ENCODE measurements at regions not wholly inside any gene's neighbourhood (a gene's known extent, or its start where the extent isn't known, plus 50 kb on each side); places are given as distances from the start of the nearest gene placed in this dataset.

DNA sequence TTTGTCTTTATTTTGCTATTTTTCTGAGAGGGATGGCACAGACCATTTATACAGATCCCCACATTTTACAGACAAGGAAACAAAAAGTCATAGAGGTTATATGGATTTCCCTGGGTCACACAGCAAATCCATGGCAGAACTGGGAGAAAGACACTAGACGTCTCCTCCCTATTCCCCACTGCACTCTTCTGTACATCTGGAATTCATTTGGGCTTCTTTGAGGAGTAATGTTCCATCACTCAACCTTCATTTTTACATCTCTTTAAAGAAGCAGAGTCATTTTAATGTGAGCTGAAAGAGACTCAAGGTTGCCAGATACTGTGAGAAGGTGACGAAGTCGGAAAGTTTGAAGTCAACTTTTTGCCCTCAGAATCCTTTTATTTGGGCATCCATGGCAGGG lies 207.3 kb downstream of the OTOR start:
- H3K9me3 Mint-ChIP-seq: peaks cover 0 to 12% (median 9%) of the 10 kb centered on the region in 5 donors
- Histone ChIP-seq H3K9me3 (ENCODE audit: low read length) (no peaks in the 10 kb centered on the region), H3K27me3 (ENCODE audit: insufficient read depth, low read length, poor library complexity, severe bottlenecking) (no peaks in the 10 kb centered on the region), H3K27ac (ENCODE audit: low read depth, low read length) (no peak overlapping the region), H3K4me1 (ENCODE audit: insufficient read depth, low read length) (no peaks in the 10 kb centered on the region), H3K4me3 (ENCODE audit: low read length) (no peak overlapping the region), H3K36me3 (ENCODE audit: insufficient read depth, low read length) (no peaks in the 10 kb centered on the region)
- ChIA-PET POLR2A (no interaction called here), CTCF (no interaction called here)
- DNase-seq: no peak
- H3K4me1 Mint-ChIP-seq: no peaks in the 10 kb centered on the region
- H3K27ac Mint-ChIP-seq: no peak overlapping the region
- H3K36me3 Mint-ChIP-seq: no peaks in the 10 kb centered on the region
- H3K27me3 Mint-ChIP-seq: no peaks in the 10 kb centered on the region
- H3K4me3 Mint-ChIP-seq: no peak overlapping the region

DNA sequence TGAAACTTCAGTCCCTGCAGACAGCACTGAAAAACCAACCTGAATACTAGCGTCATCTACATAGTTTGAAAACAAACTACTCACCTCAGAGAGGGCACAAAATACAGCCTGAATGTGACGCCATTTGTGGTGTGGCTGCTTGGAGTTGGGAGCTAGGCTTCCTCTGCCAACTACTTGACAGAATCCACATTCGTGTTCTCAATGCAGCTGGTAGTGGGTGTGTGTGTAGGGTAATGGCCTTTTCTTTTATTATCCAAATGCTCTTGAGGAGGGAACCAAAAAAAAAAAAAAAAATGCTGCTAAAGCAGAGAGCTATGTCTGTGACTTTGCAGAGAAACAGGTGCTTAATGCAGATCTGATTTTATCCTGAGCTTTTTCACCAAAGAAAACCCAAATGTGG lies 207.8 kb downstream of the OTOR start:
- Histone ChIP-seq H3K27me3 (ENCODE audit: insufficient read depth, low read length, poor library complexity, severe bottlenecking) (no peaks in the 10 kb centered on the region), H3K27ac (ENCODE audit: low read depth, low read length) (no peak overlapping the region), H3K4me3 (ENCODE audit: low read length) (no peak overlapping the region), H3K9me3 (ENCODE audit: low read length) (no peaks in the 10 kb centered on the region), H3K4me1 (ENCODE audit: insufficient read depth, low read length) (no peaks in the 10 kb centered on the region), H3K36me3 (ENCODE audit: insufficient read depth, low read length) (no peaks in the 10 kb centered on the region)
- no peaks in the 10 kb centered on the region for H3K36me3 Mint-ChIP-seq
- ChIA-PET POLR2A (no interaction called here), CTCF (no interaction called here)
- DNase-seq: no peak
- no peaks in the 10 kb centered on the region for H3K4me1 Mint-ChIP-seq
- no peaks in the 10 kb centered on the region for H3K27me3 Mint-ChIP-seq
- H3K27ac Mint-ChIP-seq: no peak overlapping the region
- H3K9me3 Mint-ChIP-seq: peaks cover 0 to 10% (median 6%) of the 10 kb centered on the region in 5 donors
- H3K4me3 Mint-ChIP-seq: no peak overlapping the region

DNA sequence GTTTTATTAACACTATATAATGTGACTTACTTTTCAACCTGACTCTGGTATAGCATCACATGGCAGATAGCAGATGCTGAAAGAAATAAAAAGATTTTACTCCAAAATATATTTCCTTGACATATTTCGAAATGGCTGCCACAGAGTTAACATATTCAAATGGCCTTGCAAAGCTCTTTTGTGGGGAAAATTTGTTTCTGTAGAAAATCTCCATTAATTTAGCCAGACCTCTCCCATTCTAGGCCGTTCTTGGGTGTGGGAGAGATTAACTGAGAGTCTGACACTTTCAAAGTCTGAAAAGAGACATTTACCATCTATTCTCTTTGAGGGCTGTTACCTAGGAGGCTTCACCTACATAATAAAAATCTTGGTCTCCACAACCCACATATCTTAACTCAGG lies 217.2 kb downstream of the OTOR start:
- Histone ChIP-seq H3K27ac (ENCODE audit: low read depth, low read length) (no peak overlapping the region), H3K27me3 (ENCODE audit: insufficient read depth, low read length, poor library complexity, severe bottlenecking) (no peaks in the 10 kb centered on the region), H3K9me3 (ENCODE audit: low read length) (no peaks in the 10 kb centered on the region), H3K4me3 (ENCODE audit: low read length) (no peak overlapping the region), H3K4me1 (ENCODE audit: insufficient read depth, low read length) (no peaks in the 10 kb centered on the region), H3K36me3 (ENCODE audit: insufficient read depth, low read length) (no peaks in the 10 kb centered on the region)
- no peaks in the 10 kb centered on the region for H3K27me3 Mint-ChIP-seq
- no peak overlapping the region for H3K4me3 Mint-ChIP-seq
- ChIA-PET POLR2A (no interaction called here), CTCF (no interaction called here)
- DNase-seq: no peak
- no peak overlapping the region for H3K27ac Mint-ChIP-seq
- no peaks in the 10 kb centered on the region for H3K36me3 Mint-ChIP-seq
- H3K9me3 Mint-ChIP-seq: peaks cover 0 to 9% (median 3%) of the 10 kb centered on the region in 5 donors
- no peaks in the 10 kb centered on the region for H3K4me1 Mint-ChIP-seq

DNA sequence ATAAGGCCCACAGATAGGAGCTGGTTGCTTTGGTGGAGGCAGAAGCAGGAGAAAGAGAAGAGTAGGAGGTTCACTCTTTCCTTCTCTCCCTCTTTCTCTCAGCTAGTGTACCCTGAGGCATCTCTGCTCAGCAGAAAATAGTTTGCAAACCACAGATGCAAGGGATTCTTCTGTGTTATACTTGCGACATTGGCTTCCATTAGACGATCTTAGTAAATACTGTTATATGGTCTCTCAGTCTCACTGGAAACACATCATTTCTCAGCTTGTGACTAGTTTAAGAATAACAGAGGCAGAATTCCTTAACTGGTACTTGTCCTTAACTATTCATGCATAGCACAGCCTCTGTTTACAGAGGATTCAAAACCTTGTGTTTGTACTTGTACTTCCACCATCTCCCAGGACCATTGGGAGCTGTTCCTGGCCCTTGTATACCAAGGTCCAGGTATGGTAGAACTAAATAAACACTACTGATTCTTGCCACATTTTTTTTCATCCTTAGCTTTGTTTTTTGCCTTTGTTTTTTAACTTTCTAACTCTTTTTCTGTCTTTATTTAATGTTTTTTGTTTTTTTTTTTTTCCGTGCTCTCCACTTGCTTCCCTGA lies 218.2 kb downstream of the OTOR start:
- no peaks in the 10 kb centered on the region for H3K4me1 ChIP-seq (ENCODE audit: insufficient read depth, low read length)

GRCh38 chr20:16968099-16968498 lies 219.9 kb downstream of the OTOR start:
- Histone ChIP-seq H3K4me1 (ENCODE audit: insufficient read depth, low read length) (no peaks in the 10 kb centered on the region), H3K27me3 (ENCODE audit: insufficient read depth, low read length, poor library complexity, severe bottlenecking) (no peaks in the 10 kb centered on the region), H3K36me3 (ENCODE audit: insufficient read depth, low read length) (no peaks in the 10 kb centered on the region), H3K4me3 (ENCODE audit: low read length) (no peak overlapping the region), H3K27ac (ENCODE audit: low read depth, low read length) (no peak overlapping the region), H3K9me3 (ENCODE audit: low read length) (no peaks in the 10 kb centered on the region)
- DNase-seq: no peak
- no peaks in the 10 kb centered on the region for H3K27me3 Mint-ChIP-seq
- POLR2A ChIA-PET: no interaction called here
- no peak overlapping the region for H3K27ac Mint-ChIP-seq
- H3K36me3 Mint-ChIP-seq: no peaks in the 10 kb centered on the region
- H3K4me3 Mint-ChIP-seq: no peak overlapping the region
- peaks cover 0 to 5% (median 2%) of the 10 kb centered on the region in 5 donors for H3K9me3 Mint-ChIP-seq
- H3K4me1 Mint-ChIP-seq: no peaks in the 10 kb centered on the region
- CTCF ChIA-PET: no interaction called here

More for the DNA sequence above, 218.2 kb downstream of the OTOR start:
- Histone ChIP-seq H3K27me3 (ENCODE audit: insufficient read depth, low read length, poor library complexity, severe bottlenecking) (no peaks in the 10 kb centered on the region), H3K36me3 (ENCODE audit: insufficient read depth, low read length) (no peaks in the 10 kb centered on the region), H3K27ac (ENCODE audit: low read depth, low read length) (no peak overlapping the region), H3K4me3 (ENCODE audit: low read length) (no peak overlapping the region), H3K9me3 (ENCODE audit: low read length) (no peaks in the 10 kb centered on the region)
- Mint-ChIP-seq H3K27ac (peak overlapping the region in 1 of 8 donors; percentile 87), H3K27me3 (no peaks in the 10 kb centered on the region), H3K4me1 (no peaks in the 10 kb centered on the region), H3K36me3 (no peaks in the 10 kb centered on the region), H3K4me3 (no peak overlapping the region), H3K9me3 (peaks cover 0 to 9% (median 3%) of the 10 kb centered on the region in 5 donors)
- DNase-seq: no peak
- CTCF ChIA-PET: no interaction called here
- POLR2A ChIA-PET: no interaction called here

DNA sequence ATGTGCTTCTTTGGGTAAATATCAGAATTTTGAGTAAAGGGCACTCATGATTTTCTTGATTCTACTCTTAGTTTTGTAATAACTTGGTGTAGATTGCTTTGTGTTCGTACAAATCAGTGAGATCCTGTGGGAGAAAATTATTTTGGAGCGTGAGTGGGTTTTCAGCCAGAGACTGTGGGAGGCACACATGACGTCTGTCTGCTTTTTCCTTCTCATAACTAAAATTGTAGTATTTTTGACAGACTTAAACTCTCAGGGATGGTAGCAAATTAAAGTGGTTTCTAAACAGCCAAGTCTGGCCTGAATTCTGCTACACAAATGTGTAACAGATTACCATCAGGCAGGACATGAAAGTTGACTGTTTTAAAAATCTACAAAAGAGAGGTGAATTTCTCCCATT lies 222.6 kb downstream of the OTOR start:
- Mint-ChIP-seq H3K27me3 (no peaks in the 10 kb centered on the region), H3K4me1 (no peaks in the 10 kb centered on the region), H3K36me3 (no peaks in the 10 kb centered on the region), H3K4me3 (no peak overlapping the region), H3K27ac (no peak overlapping the region), H3K9me3 (peaks cover 0 to 5% (median 4%) of the 10 kb centered on the region in 5 donors)
- Histone ChIP-seq H3K4me1 (ENCODE audit: insufficient read depth, low read length) (no peaks in the 10 kb centered on the region), H3K27ac (ENCODE audit: low read depth, low read length) (no peak overlapping the region), H3K36me3 (ENCODE audit: insufficient read depth, low read length) (no peaks in the 10 kb centered on the region), H3K9me3 (ENCODE audit: low read length) (no peaks in the 10 kb centered on the region), H3K4me3 (ENCODE audit: low read length) (no peak overlapping the region), H3K27me3 (ENCODE audit: insufficient read depth, low read length, poor library complexity, severe bottlenecking) (no peaks in the 10 kb centered on the region)
- POLR2A ChIA-PET: no interaction called here
- CTCF ChIA-PET: no interaction called here
- no peak for DNase-seq

DNA sequence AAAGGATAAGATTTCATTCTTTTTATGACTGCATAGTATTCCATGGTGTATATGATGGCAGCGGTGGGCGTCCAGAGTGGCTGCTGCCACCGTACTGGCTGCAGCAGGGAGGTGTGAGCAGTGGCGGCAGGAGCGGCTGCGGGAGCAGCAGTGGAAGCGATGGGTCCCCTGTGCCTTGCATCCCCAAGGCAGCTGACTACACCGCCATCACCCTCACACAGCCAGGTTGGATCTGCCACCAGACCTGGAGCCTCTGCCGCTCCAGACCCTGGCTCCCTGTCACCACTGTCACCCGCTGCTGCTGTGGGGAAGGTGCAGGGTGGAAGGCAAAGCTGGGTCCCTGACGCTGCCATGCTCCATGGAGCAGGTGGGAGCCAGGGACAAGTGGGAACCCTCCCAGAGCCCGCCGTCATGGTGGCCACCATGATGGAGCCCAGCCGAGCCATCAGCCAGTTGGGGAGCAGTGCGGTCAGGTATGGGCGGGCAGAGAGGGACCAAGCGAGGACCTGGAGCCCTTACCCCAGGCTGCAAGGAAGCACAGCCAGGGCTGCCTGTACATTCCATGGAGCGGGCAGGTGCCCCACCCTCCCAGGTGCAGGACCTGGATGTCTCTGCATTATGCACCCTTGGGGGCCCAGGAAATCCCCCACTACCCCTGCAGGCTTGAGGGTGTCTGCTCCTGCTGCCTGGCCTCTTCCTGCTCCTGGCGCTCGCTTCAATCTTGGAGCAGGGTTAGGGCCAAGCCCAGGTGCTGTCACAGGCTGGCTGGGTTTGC lies 226.1 kb downstream of the OTOR start:
- POLR2A ChIA-PET: no interaction called here

DNA sequence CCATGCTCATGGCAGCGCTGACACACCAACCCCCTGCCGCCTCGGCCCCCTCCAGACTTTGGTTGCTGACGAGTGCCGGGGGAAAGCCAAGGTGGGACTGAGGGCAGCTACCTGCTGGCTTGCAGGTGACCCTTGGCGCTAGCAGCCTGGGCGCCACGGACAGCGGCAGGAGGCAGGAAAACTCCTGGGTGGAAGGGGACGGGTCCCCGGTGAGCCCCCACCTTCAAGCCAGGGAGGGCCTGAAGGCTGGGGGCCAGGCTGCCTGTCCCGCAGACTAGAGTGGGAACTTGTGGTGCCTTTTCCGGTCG lies 226.7 kb downstream of the OTOR start:
- Histone ChIP-seq H3K4me1 (ENCODE audit: insufficient read depth, low read length) (no peaks in the 10 kb centered on the region), H3K9me3 (ENCODE audit: low read length) (no peaks in the 10 kb centered on the region), H3K27me3 (ENCODE audit: insufficient read depth, low read length, poor library complexity, severe bottlenecking) (no peaks in the 10 kb centered on the region), H3K36me3 (ENCODE audit: insufficient read depth, low read length) (no peaks in the 10 kb centered on the region), H3K4me3 (ENCODE audit: low read length) (no peak overlapping the region), H3K27ac (ENCODE audit: low read depth, low read length) (no peak overlapping the region)
- Mint-ChIP-seq H3K27me3 (no peaks in the 10 kb centered on the region), H3K27ac (no peak overlapping the region), H3K4me3 (no peak overlapping the region), H3K4me1 (no peaks in the 10 kb centered on the region), H3K36me3 (no peaks in the 10 kb centered on the region), H3K9me3 (peaks cover 0 to 8% (median 4%) of the 10 kb centered on the region in 5 donors)
- ChIA-PET POLR2A (no interaction called here), CTCF (no interaction called here)
- no peak for DNase-seq

More for the DNA sequence above, 226.1 kb downstream of the OTOR start:
- CTCF ChIA-PET: no interaction called here
- Mint-ChIP-seq H3K27me3 (no peaks in the 10 kb centered on the region), H3K4me1 (no peaks in the 10 kb centered on the region), H3K27ac (no peak overlapping the region), H3K9me3 (peaks cover 0 to 8% (median 5%) of the 10 kb centered on the region in 5 donors), H3K36me3 (no peaks in the 10 kb centered on the region), H3K4me3 (no peak overlapping the region)
- Histone ChIP-seq H3K36me3 (ENCODE audit: insufficient read depth, low read length) (no peaks in the 10 kb centered on the region), H3K27ac (ENCODE audit: low read depth, low read length) (no peak overlapping the region), H3K9me3 (ENCODE audit: low read length) (no peaks in the 10 kb centered on the region), H3K4me1 (ENCODE audit: insufficient read depth, low read length) (no peaks in the 10 kb centered on the region), H3K27me3 (ENCODE audit: insufficient read depth, low read length, poor library complexity, severe bottlenecking) (no peaks in the 10 kb centered on the region), H3K4me3 (ENCODE audit: low read length) (no peak overlapping the region)
- DNase-seq: no peak

All from CD8-positive, alpha-beta memory T cell (primary cell).